OCI-LY1 (cell line): ENCODE measurements at regions not wholly inside any gene's neighbourhood (a gene's known extent, or its start where the extent isn't known, plus 50 kb on each side); places are given as distances from the start of the nearest gene placed in this dataset.

Source experiments
- H2AFZ ChIP-seq: fragments of 200-600 bp; sonication (generic), shearing (Covaris generic); 2 replicates; pipeline ENCODE4 v1.6.0; 2014; ENCODE audit warnings: antibody characterized with exemption, mild to moderate bottlenecking, low read length
- H3F3A ChIP-seq: fragments of 200-600 bp; sonication (generic), shearing (Covaris generic); 2 replicates; pipeline ENCODE4 v1.6.0; 2014; ENCODE audit warnings: mild to moderate bottlenecking, antibody characterized with exemption, low read length, moderate library complexity; ENCODE audit not compliant: insufficient read depth
- H3K27ac ChIP-seq: fragments of 200-600 bp; sonication (generic); 2 replicates; pipeline ENCODE4 v1.5.1; 2014; ENCODE audit warnings: low read length, mixed run types, mild to moderate bottlenecking, low read depth; ENCODE audit not compliant: poor library complexity, severe bottlenecking
- H3K27me3 ChIP-seq: fragments of 200-600 bp; sonication (generic); 2 replicates; pipeline ENCODE4 v1.6.0; 2014; ENCODE audit warnings: antibody characterized with exemption, mild to moderate bottlenecking, low read length, moderate library complexity; ENCODE audit not compliant: insufficient read depth
- H3K36me3 ChIP-seq: fragments of 200-600 bp; sonication (generic); 2 replicates; pipeline ENCODE4 v1.6.1; 2014; ENCODE audit warnings: mild to moderate bottlenecking, antibody characterized with exemption, low read length, moderate library complexity, mixed read lengths; ENCODE audit not compliant: insufficient read depth
- H3K4me1 ChIP-seq: fragments of 200-600 bp; sonication (generic); 2 replicates; pipeline ENCODE4 v1.5.1; 2014; ENCODE audit warnings: mild to moderate bottlenecking, low read length, moderate library complexity; ENCODE audit not compliant: insufficient read depth, severe bottlenecking
- H3K4me2 ChIP-seq: fragments of 200-600 bp; sonication (generic), shearing (Covaris generic); 2 replicates; pipeline ENCODE4 v1.6.1; 2014; ENCODE audit warnings: low read length
- H3K4me3 ChIP-seq: fragments of 200-600 bp; sonication (generic); 2 replicates; pipeline ENCODE4 v1.5.1; 2014; ENCODE audit warnings: low read length, low read depth, mild to moderate bottlenecking, mixed read lengths; ENCODE audit not compliant: poor library complexity, severe bottlenecking
- H3K79me2 ChIP-seq: fragments of 200-600 bp; shearing (Covaris generic); 2 replicates; pipeline ENCODE4 v1.6.1; 2016; ENCODE audit warnings: mixed run types, low read length, mixed read lengths; ENCODE audit not compliant: insufficient read depth
- H3K9ac ChIP-seq: fragments of 200-600 bp; sonication (generic), shearing (Covaris generic); 2 replicates; pipeline ENCODE4 v1.6.1; 2014; ENCODE audit warnings: mild to moderate bottlenecking, low read length, mixed read lengths
- H3K9me2 ChIP-seq: fragments of 200-600 bp; sonication (generic), shearing (Covaris generic); 2 replicates; pipeline ENCODE4 v1.6.1; 2014; ENCODE audit warnings: low read depth, mild to moderate bottlenecking, low read length, mixed read lengths
- H3K9me3 ChIP-seq: fragments of 200-600 bp; shearing (Covaris generic); 2 replicates; pipeline ENCODE4 v1.6.1; 2014; ENCODE audit warnings: low read length, mixed read lengths
- H4K20me1 ChIP-seq: fragments of 200-600 bp; sonication (generic), shearing (Covaris generic); 2 replicates; pipeline ENCODE4 v1.6.0; 2016; ENCODE audit warnings: mild to moderate bottlenecking, low read length; ENCODE audit not compliant: insufficient read depth
- EZH2 ChIP-seq: fragments of 200-600 bp; sonication (generic), shearing (Covaris generic); IDR thresholded peaks from 2 replicates; pipeline ENCODE4 v1.8.0; 2017; ENCODE audit warnings: borderline replicate concordance, mixed run types, mild to moderate bottlenecking, antibody characterized with exemption, low read length, moderate library complexity, mixed read lengths
- TF ChIP-seq, protein P1 (sequence below): fragments of 200-600 bp; sonication (generic), shearing (Covaris generic); IDR thresholded peaks from 2 replicates; pipeline ENCODE4 v1.5.1; 2017; ENCODE audit warnings: mild to moderate bottlenecking, antibody characterized with exemption, low read length, moderate library complexity, mixed read lengths

DNA sequence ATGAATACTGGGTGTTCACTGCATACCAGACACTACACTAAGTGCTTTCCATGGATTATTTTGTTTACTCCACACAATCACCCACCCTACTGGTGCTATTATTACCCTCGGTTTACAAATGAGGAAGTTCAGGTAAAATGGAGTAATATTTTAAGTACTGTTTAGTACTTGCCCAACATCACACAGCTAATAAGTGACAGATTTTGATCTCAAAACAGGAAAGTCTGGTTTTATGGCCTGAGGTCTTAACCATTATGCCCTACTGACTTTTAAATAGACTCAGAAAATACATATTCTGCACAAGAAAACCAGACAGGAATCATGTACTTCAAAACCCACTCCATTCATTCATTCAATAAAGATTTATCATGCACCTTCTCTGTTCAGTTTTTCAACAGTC is 431.0 kb upstream of the TLE4 start:
- Histone ChIP-seq H3K9me2 (no peaks in the 10 kb centered on the region), H3K27me3 (no peaks in the 10 kb centered on the region), H3K9ac (no peak overlapping the region), H3K79me2 (no peaks in the 10 kb centered on the region), H4K20me1 (no peaks in the 10 kb centered on the region), H3K9me3 (no peaks in the 10 kb centered on the region), H3K27ac (no peak overlapping the region), H2AFZ (no peak overlapping the region), H3K4me2 (no peak overlapping the region), H3K4me1 (no peaks in the 10 kb centered on the region), H3F3A (no peaks in the 10 kb centered on the region), H3K36me3 (no peaks in the 10 kb centered on the region), H3K4me3 (no peak overlapping the region)
- no peak for TF ChIP-seq EZH2

GRCh38 chr9:79143211-79143610 is 428.6 kb upstream of the TLE4 start:
- Histone ChIP-seq H3K4me2 (no peak overlapping the region), H3F3A (no peaks in the 10 kb centered on the region), H4K20me1 (no peaks in the 10 kb centered on the region), H3K9ac (no peak overlapping the region), H3K27ac (no peak overlapping the region), H3K36me3 (no peaks in the 10 kb centered on the region), H3K79me2 (no peaks in the 10 kb centered on the region), H3K27me3 (no peaks in the 10 kb centered on the region), H3K4me1 (no peaks in the 10 kb centered on the region), H3K9me3 (no peaks in the 10 kb centered on the region), H3K9me2 (no peaks in the 10 kb centered on the region), H3K4me3 (no peak overlapping the region), H2AFZ (no peak overlapping the region)
- no peak for TF ChIP-seq EZH2
- TF ChIP-seq, protein P1, sequence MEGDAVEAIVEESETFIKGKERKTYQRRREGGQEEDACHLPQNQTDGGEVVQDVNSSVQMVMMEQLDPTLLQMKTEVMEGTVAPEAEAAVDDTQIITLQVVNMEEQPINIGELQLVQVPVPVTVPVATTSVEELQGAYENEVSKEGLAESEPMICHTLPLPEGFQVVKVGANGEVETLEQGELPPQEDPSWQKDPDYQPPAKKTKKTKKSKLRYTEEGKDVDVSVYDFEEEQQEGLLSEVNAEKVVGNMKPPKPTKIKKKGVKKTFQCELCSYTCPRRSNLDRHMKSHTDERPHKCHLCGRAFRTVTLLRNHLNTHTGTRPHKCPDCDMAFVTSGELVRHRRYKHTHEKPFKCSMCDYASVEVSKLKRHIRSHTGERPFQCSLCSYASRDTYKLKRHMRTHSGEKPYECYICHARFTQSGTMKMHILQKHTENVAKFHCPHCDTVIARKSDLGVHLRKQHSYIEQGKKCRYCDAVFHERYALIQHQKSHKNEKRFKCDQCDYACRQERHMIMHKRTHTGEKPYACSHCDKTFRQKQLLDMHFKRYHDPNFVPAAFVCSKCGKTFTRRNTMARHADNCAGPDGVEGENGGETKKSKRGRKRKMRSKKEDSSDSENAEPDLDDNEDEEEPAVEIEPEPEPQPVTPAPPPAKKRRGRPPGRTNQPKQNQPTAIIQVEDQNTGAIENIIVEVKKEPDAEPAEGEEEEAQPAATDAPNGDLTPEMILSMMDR: no peak

GRCh38 chr9:79145442-79145841 is 426.3 kb upstream of the TLE4 start:
- H3K9me2 ChIP-seq: no peaks in the 10 kb centered on the region
- H3K4me2 ChIP-seq: no peak overlapping the region
- H3F3A ChIP-seq: no peaks in the 10 kb centered on the region
- no peak overlapping the region for H2AFZ ChIP-seq
- no peaks in the 10 kb centered on the region for H3K36me3 ChIP-seq
- H3K9ac ChIP-seq: no peak overlapping the region
- TF ChIP-seq, protein P1: no peak
- no peak for TF ChIP-seq EZH2
- no peaks in the 10 kb centered on the region for H3K4me1 ChIP-seq
- H4K20me1 ChIP-seq: no peaks in the 10 kb centered on the region
- no peaks in the 10 kb centered on the region for H3K79me2 ChIP-seq
- no peaks in the 10 kb centered on the region for H3K9me3 ChIP-seq
- no peaks in the 10 kb centered on the region for H3K27me3 ChIP-seq
- no peak overlapping the region for H3K27ac ChIP-seq
- H3K4me3 ChIP-seq: no peak overlapping the region

DNA sequence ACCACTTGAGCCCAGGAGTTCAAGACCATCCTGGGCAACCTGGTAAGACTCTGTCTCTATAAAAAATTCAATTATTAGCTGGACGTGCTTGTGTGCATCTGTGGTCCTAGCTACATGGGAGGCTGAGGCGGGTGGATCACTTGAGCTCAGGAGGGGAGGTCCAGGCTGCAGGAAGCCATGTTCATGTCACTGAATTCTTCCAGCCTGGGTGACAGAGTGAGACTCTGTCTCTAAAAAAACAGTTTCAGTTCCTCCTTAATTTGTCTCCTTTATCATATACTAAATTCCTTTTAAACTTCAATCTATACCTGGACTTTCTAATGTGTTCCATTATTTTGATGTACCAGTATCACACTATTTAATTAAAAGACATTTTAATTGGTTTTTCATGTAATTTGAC is 422.2 kb upstream of the TLE4 start:
- TF ChIP-seq EZH2: no peak
- TF ChIP-seq, protein P1: no peak
- no peak overlapping the region for H3K4me3 ChIP-seq
- no peaks in the 10 kb centered on the region for H3K4me1 ChIP-seq
- H3K9me3 ChIP-seq: no peaks in the 10 kb centered on the region
- H4K20me1 ChIP-seq: no peaks in the 10 kb centered on the region
- no peaks in the 10 kb centered on the region for H3K36me3 ChIP-seq
- no peaks in the 10 kb centered on the region for H3K9me2 ChIP-seq
- no peaks in the 10 kb centered on the region for H3F3A ChIP-seq
- no peak overlapping the region for H3K9ac ChIP-seq
- H2AFZ ChIP-seq: no peak overlapping the region
- no peak overlapping the region for H3K27ac ChIP-seq
- no peak overlapping the region for H3K4me2 ChIP-seq
- H3K79me2 ChIP-seq: no peaks in the 10 kb centered on the region
- H3K27me3 ChIP-seq: no peaks in the 10 kb centered on the region
